ENCODE measurements at regions not wholly inside any gene's neighbourhood (a gene's known extent, or its start where the extent isn't known, plus 50 kb on each side); places are given as distances from the start of the nearest gene placed in this dataset.

DNA sequence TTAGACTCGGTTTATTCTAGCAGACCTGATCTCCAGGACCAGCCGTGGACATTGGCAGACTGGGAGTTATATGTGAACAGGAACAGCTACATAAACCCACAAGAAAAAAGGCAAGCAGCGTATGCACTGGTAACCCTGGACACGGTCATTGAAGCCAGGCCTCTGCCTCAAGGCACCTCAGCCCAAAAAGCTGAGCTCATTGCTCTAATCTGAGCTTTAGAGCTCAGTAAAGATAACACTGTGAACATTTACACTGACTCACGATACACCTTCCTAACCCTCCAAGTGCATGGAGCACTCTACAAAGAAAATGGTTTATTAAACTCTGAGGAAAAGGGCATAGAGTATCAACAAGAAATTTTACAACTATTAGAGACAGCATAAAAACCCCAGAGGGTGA lies 148.9 kb upstream of the FGF16 start:
- TF ChIP-seq POLR2A (IDR thresholded peaks at IDR 0.05; ENCODE audit: low read depth, low read length) = no peak
- no peak for TF ChIP-seq POLR2AphosphoS5 (IDR thresholded peaks at IDR 0.05; ENCODE audit: low read depth, low read length)
- TF ChIP-seq TAF1 (IDR thresholded peaks at IDR 0.05; ENCODE audit: borderline replicate concordance, low read depth, low read length) = no peak
